Stomach (tissue), 8 donors: ENCODE measurements at regions not wholly inside any gene's neighbourhood (a gene's known extent, or its start where the extent isn't known, plus 50 kb on each side); places are given as distances from the start of the nearest gene placed in this dataset.

Source experiments
- DNase-seq, 2 donors: peaks; one replicate each; pipeline versions ENCODE4 v3.0.0 to v3.0.0-alpha.2; 2013 to 2019
- H3K27ac ChIP-seq, 5 donors: fragments of 200-600 bp in 4 of 5; sonication (generic) in 4 of 5; one replicate each; pipeline ENCODE4 v1.5.1; 2013 to 2019; ENCODE audit warnings: mild to moderate bottlenecking in 1 of 5, moderate library complexity in 1 of 5
- H3K27me3 ChIP-seq, 3 donors: fragments of 200-600 bp; sonication (generic); one replicate each; pipeline ENCODE4 v1.5.1; 2017 to 2019; ENCODE audit warnings: mixed run types in 1 of 3
- H3K36me3 ChIP-seq, 4 donors: fragments of 200-600 bp; sonication (generic); 1 replicate in 3 of 4; 2 replicates in 1 of 4; pipeline ENCODE4 v1.5.1; 2016 to 2019
- H3K4me1 ChIP-seq, 4 donors: fragments of 200-600 bp; sonication (generic); one replicate each; pipeline ENCODE4 v1.5.1; 2016 to 2019
- H3K4me3 ChIP-seq, 4 donors: fragments of 200-600 bp; sonication (generic) in 3 of 4; one replicate each; pipeline ENCODE4 v1.5.1; 2016 to 2019; ENCODE audit warnings: mild to moderate bottlenecking in 1 of 4
- H3K9me3 ChIP-seq, 4 donors: fragments of 200-600 bp; sonication (generic); one replicate each; pipeline ENCODE4 v1.5.1; 2016 to 2019
- EP300 ChIP-seq: sonication (generic); formaldehyde crosslinking; IDR thresholded peaks from one replicate; pipeline ENCODE4 v1.6.1; 2017; ENCODE audit warnings: antibody characterized with exemption
- POLR2A ChIP-seq, 4 donors: fragments of 450-650 bp; IDR thresholded peaks; one replicate each; pipeline ENCODE4 v1.6.1; 2016; ENCODE audit warnings: antibody characterized with exemption in 4 of 4, control low read depth in 2 of 4, mild to moderate bottlenecking in 1 of 4, moderate library complexity in 1 of 4
- POLR2AphosphoS5 ChIP-seq, 3 donors: sonication (generic); formaldehyde crosslinking; IDR thresholded peaks; one replicate each; pipeline ENCODE4 v1.6.1; 2016; ENCODE audit warnings: antibody characterized with exemption in 3 of 3
- WGBS, 5 donors: extraction: QIAGEN DNeasy Blood & Tissue Kit in 3 of 5; methylation state at CpG; one replicate each; pipeline versions ENCODE4 v1.1.5 to v1.1.7; 2013 to 2018; 5-methylcytosine and 5-hydroxymethylcytosine counted together
- intact Hi-C: fragments of 100-400 bp; cut with DNase I; formaldehyde crosslinking; loops from one replicate; pipeline ENCODE4 v1.15.1; 2023; ENCODE audit warnings: low total_unique reads
- TF ChIP-seq, protein P1 (sequence below), 7 experiments: fragments of 450-650 bp in 4 of 7; fragments of 200-600 bp in 3 of 7; sonication (generic) in 3 of 7; IDR thresholded peaks; one replicate each; pipeline ENCODE4 v1.5.1; 2016 to 2019; ENCODE audit warnings: antibody characterized with exemption in 7 of 7, control low read depth in 2 of 7, mild to moderate bottlenecking in 1 of 7
- donor health status: healthy with polysubstance abuse.
- donor health status: Bipolar disorder and iron deficiency.
- donor health status: healthy.

DNA sequence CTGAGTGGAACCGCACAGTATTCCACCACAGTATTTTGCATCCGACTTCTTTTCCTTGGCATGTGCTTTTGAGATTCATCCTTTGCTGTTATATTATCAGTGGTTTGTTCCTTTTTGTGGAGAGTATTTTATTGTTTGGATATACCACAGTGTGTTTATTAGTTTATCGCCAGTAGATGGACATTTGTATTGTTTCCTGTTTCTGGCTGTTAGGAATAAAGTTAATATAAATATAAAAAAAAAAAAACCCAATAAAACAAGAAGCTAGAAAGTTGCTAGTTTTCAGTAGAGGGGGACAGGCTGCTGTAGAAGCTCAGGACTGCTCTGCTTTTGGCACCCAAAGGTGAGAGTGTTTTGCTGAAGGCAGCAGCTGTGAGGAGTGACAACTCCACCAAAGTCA is 62.0 kb upstream of the EEA1 start:
- WGBS, 5 donors = 81 to 92% (median 90%) methylated on average over 3 of the region's 3 CpGs
- H3K4me1 ChIP-seq = peaks cover 5 to 25% (median 16%) of the 10 kb centered on the region in 4 donors
- intact Hi-C loops = no loop called here
- no peak overlapping the region for H3K27ac ChIP-seq
- H3K36me3 ChIP-seq = no peaks in the 10 kb centered on the region
- H3K27me3 ChIP-seq = no peaks in the 10 kb centered on the region
- no peak for DNase-seq
- TF ChIP-seq POLR2A (IDR thresholded peaks at IDR 0.05) = no peak
- H3K4me3 ChIP-seq = no peak overlapping the region
- no peaks in the 10 kb centered on the region for H3K9me3 ChIP-seq

DNA sequence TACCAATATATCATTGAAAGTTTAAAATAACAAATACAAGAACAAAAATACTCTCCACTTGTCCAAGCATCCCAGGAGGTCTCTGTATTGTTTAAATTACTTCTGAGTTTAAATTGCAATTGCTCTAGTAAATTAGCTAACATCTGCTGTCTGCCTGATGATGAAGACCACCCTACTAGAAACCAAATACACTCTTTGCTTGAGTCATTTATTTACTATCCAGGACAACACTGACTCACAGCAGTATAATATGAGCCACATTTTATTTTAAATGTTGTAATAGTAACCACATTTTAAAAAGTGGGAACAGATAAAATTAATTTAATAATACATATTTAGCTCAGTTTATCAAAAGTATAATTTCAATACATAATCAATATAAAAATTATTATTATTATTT is 62.9 kb upstream of the EEA1 start:
- Histone ChIP-seq H3K9me3 (no peaks in the 10 kb centered on the region), H3K36me3 (no peaks in the 10 kb centered on the region), H3K27ac (no peak overlapping the region), H3K4me1 (peaks cover 5 to 24% (median 16%) of the 10 kb centered on the region in 4 donors), H3K27me3 (no peaks in the 10 kb centered on the region), H3K4me3 (no peak overlapping the region)
- TF ChIP-seq POLR2AphosphoS5 (IDR thresholded peaks at IDR 0.05) (no peak), EP300 (no peak), POLR2A (IDR thresholded peaks at IDR 0.05) (no peak)
- TF ChIP-seq, protein P1, sequence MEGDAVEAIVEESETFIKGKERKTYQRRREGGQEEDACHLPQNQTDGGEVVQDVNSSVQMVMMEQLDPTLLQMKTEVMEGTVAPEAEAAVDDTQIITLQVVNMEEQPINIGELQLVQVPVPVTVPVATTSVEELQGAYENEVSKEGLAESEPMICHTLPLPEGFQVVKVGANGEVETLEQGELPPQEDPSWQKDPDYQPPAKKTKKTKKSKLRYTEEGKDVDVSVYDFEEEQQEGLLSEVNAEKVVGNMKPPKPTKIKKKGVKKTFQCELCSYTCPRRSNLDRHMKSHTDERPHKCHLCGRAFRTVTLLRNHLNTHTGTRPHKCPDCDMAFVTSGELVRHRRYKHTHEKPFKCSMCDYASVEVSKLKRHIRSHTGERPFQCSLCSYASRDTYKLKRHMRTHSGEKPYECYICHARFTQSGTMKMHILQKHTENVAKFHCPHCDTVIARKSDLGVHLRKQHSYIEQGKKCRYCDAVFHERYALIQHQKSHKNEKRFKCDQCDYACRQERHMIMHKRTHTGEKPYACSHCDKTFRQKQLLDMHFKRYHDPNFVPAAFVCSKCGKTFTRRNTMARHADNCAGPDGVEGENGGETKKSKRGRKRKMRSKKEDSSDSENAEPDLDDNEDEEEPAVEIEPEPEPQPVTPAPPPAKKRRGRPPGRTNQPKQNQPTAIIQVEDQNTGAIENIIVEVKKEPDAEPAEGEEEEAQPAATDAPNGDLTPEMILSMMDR (IDR thresholded peaks at IDR 0.05) = no peak
- intact Hi-C loops = no loop called here
- DNase-seq = no peak

DNA sequence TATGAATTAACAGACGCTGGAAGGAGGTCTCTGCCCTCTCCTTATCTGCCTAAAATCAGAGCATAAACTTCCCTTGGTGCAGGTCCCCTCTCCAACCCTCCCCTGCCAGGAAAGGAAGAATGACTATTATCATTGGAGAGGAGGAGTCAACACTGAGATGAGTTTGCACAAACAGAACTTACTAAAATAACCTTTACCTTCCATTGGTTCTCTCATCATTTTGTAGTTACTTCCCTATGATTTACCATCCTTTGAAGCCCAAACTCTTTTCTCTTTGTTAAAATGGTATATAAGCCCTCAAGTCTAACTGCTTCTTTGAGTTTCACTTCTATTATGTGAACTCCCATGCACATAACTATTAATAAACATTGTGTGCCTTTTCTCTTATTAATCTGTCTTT is 64.2 kb upstream of the EEA1 start:
- TF ChIP-seq EP300 (no peak), POLR2AphosphoS5 (IDR thresholded peaks at IDR 0.05) (no peak), POLR2A (IDR thresholded peaks at IDR 0.05) (no peak)
- TF ChIP-seq, protein P1 (IDR thresholded peaks at IDR 0.05) = no peak
- Histone ChIP-seq H3K4me1 (peaks cover 0 to 12% (median 7%) of the 10 kb centered on the region in 4 donors), H3K4me3 (no peak overlapping the region), H3K27me3 (no peaks in the 10 kb centered on the region), H3K9me3 (no peaks in the 10 kb centered on the region), H3K36me3 (no peaks in the 10 kb centered on the region), H3K27ac (no peak overlapping the region)
- no peak for DNase-seq
- 92 to 97% (median 95%) methylated on average over 1 of the region's 1 CpG for WGBS, 5 donors
- intact Hi-C loops = no loop called here

DNA sequence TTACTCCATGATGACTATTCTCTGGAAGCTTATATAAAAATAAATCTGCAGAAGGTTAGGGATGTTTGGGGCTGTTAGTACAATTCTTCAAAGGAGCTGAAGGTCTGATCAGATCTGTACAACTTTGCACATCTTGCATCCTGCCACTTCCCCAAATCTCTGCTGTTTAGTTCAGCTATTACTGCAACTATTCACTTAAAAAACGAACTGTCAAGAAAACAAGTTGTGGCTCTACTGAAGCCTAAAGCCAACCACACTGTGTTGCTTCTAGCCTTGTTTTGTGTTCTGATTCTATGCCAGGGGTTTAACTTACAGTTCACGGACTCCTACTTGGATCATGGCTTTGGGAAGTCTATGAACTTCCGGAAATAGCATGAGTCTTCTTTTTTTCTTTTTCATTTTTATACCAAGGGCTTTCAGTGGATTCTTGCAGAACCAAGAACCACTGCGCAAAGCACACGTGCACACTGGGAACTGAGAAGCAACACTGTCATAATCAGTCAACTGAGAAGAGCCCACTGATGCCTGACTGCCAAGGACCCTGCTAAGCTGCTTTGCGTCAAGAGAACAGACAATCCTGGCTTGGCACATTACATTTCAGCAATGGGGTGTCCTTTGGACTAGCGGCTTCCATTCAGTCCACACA is 66.3 kb upstream of the EEA1 start:
- no peak for DNase-seq
- H3K9me3 ChIP-seq = no peaks in the 10 kb centered on the region
- no peaks in the 10 kb centered on the region for H3K27me3 ChIP-seq
- WGBS, 5 donors = 80 to 84% (median 82%) methylated on average over 7 of the region's 7 CpGs
- intact Hi-C loops = no loop called here
- no peaks in the 10 kb centered on the region for H3K36me3 ChIP-seq
- TF ChIP-seq, protein P1 (IDR thresholded peaks at IDR 0.05) = no peak
- no peak for TF ChIP-seq EP300
- TF ChIP-seq POLR2AphosphoS5 (IDR thresholded peaks at IDR 0.05) = no peak
- TF ChIP-seq POLR2A (IDR thresholded peaks at IDR 0.05) = no peak
- H3K27ac ChIP-seq = no peak overlapping the region
- H3K4me1 ChIP-seq = no peaks in the 10 kb centered on the region
- no peak overlapping the region for H3K4me3 ChIP-seq

DNA sequence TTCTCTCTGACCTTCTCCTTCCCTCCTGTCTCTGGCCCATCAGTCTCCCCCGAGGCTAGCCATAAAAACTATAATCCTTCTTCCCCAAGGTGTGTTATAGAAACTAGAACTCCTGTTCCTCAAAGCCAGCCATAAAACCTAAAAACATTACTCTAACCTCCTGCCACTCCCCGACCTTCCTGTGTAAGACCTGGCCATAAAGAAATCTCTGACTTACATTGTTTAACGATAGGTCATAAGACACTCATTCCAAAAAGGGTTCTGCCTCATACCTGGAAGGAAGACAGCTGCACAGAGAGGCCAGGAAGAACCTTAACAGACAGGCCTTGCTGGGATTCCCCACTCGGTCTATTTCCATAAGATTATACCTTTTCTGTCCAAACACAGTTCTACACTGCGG is 70.9 kb upstream of the EEA1 start:
- Histone ChIP-seq H3K27me3 (no peaks in the 10 kb centered on the region), H3K36me3 (no peaks in the 10 kb centered on the region), H3K4me1 (peaks cover 0 to 15% (median 3%) of the 10 kb centered on the region in 4 donors), H3K27ac (no peak overlapping the region), H3K4me3 (no peak overlapping the region), H3K9me3 (no peaks in the 10 kb centered on the region)
- intact Hi-C loops = no loop called here
- 81 to 95% (median 95%) methylated on average over 5 of the region's 5 CpGs for WGBS, 5 donors
- TF ChIP-seq EP300 (no peak), POLR2AphosphoS5 (IDR thresholded peaks at IDR 0.05) (no peak), POLR2A (IDR thresholded peaks at IDR 0.05) (no peak)
- TF ChIP-seq, protein P1 (IDR thresholded peaks at IDR 0.05) = no peak
- DNase-seq = no peak
